DMS79 treated with DMSO at 0.1 percent for 48 hours (cell line): ENCODE measurements at regions not wholly inside any gene's neighbourhood (a gene's known extent, or its start where the extent isn't known, plus 50 kb on each side); places are given as distances from the start of the nearest gene placed in this dataset.
"Not testable (repeated sequence)": the region's sequence is repeated elsewhere in the genome, so short reads cannot be mapped to it uniquely, and the experiment has no call there.

Source experiments
- DNase-seq: peaks from one replicate; lab custom pipeline; 2025; lab: John Stamatoyannopoulos, UW

- DNase-seq, result no peak
These were observed 119.7 kb downstream of the DTL start for GRCh38 chr1:212155219-212155618.

GRCh38 chr1:212157252-212157651 lies 121.7 kb downstream of the DTL start:
- no peak for DNase-seq

DNA sequence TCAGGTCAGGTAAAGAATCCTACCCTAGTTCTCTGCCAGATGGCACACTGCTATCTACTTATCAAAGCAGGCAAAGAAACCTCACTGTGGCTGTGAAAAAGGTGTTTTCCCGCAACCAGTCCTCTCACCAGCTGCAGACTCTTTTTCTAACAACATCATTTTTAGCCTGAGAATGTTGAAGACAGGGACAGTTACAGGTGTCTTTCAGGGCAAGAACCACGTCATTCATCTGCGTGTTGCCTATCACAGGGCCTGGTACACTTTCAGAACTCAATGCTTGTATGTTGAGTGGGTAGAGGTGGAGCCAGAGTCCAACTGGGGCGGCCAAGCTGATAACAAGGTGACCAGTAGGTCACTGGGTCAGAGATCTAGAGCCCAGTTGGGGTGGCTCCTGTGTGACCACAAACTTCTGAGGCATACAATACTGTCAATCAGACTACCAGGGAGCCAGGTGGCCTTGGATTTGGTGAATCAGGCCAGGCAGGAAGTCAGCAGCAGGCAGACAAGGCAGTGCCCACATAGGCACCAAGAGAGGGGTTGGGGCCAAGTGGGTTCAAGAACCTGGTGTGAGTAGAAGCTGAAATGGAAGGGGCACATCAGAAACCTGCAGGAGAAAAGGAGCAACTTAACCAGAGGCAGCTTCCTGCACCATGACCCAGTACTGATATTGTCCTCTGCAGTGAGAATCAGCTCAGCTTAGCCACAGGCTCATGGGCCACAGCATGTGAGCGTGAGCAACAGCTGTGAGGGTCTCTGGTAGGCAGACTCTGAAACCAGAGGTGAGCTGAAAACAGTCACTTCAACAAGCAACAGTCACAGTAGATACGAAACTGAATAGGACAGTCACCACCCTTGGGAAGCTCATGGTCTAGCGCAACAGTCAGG lies 123.6 kb downstream of the DTL start:
- no peak for DNase-seq

GRCh38 chr1:212161231-212161781 lies 123.9 kb upstream of the PPP2R5A start:
- DNase-seq, result no peak

DNA sequence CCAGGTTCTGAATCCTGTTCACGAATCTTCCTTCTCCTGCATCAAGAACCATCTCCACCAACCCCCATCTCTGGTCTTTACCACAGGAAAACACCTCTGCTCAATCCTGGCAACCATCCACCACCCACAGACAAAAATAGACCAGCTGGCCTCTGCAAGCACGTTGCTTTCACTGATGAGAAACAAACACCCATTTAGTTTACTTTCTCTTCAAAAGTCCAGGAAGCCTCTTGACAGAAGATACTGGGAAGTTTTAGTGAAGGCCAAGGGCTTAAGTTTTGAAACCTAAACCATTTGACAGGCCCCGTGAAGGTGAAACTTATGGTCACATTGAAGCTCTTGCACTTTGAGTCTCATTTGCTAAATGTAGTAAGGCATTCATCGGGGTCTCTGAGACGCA lies 122.6 kb upstream of the PPP2R5A start:
- peak; percentile 33 for DNase-seq

- no peak for DNase-seq
These were observed 120.9 kb upstream of the PPP2R5A start for GRCh38 chr1:212164095-212164872.

GRCh38 chr1:212166244-212166643 lies 119.0 kb upstream of the PPP2R5A start:
- no peak for DNase-seq

DNA sequence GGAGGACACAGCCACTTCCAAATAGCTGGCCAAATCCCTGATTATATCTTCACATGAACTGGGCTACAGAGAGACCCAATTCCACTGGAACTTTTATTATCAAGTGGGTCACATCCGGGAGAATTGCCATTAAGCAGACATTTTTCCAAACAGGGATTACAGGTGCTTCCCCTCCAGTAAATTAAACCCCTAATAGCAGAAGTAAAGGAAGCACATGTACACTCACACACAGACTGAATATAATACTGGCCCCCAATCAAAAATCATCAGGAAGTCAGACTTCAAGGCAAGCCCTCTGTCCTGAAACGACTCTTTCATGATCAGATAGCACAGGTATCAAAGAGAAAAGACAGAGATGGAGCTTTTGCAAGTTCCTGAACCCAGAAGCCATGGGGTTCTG lies 118.6 kb upstream of the PPP2R5A start:
- DNase-seq, result no peak

- no peak for DNase-seq
These were observed 118.1 kb upstream of the PPP2R5A start for GRCh38 chr1:212167098-212167497.

DNA sequence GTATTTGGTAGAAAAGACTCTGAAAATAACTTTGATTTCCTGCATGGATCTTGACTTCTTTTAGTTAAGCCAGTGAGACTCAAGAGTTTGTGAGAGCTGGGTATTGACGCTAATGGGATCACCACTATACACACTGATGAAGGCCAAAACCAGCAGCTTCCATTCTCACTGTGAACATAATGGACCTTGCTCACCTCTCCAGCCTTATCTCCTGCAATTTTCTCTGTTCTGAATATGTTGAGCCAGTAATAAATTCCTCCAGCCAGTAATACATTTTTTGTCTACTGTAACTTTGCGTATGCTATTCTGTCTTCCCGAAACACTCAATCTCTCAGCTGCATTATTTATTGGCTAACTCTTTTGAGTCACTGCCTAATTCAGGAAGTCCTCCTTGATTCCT lies 111.6 kb upstream of the PPP2R5A start:
- no peak for DNase-seq

GRCh38 chr1:212174295-212174694 lies 110.9 kb upstream of the PPP2R5A start:
- not testable (repeated sequence) for DNase-seq

DNA sequence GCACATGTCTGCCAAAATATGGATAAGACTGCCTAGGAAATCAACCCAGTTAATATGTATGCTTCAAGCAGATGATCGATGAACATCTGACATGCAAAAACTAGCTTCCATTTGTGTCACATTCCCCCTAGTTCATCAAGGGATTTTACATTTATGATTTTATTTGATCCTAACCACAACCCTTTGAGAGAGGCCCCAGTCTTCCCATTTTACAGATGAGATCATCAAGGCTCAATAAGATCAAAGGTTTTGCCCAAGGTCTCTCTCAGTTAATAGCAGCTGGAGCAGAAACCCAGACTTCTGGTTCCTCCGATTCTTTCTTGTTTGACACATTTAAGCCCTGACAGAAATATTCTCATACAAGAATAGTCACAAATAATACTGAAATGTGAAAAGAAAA lies 107.7 kb upstream of the PPP2R5A start:
- no peak for DNase-seq

DNA sequence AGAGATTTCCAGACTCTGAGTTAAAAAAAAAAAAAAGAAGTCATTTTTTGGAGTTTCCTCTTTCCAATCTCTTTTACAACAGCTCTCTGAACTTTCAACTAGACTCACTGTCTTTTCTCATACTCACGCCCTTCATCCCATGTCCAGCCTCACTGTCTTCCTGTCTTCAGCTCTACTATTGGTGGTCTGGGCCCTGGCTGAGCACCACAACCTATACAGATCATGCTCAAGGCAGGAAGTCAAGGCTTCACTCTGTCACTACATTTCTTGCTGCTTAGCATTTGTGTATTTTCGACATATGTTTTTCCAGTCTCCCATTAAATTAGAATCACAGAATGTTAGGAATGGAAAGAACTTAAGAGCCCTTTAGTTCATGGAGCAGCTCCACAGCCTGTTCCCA lies 106.4 kb upstream of the PPP2R5A start:
- DNase-seq, result no peak

GRCh38 chr1:212179394-212180076 lies 105.7 kb upstream of the PPP2R5A start:
- DNase-seq, result no peak

GRCh38 chr1:212181015-212181882 lies 104.0 kb upstream of the PPP2R5A start:
- DNase-seq, result no peak

DNA sequence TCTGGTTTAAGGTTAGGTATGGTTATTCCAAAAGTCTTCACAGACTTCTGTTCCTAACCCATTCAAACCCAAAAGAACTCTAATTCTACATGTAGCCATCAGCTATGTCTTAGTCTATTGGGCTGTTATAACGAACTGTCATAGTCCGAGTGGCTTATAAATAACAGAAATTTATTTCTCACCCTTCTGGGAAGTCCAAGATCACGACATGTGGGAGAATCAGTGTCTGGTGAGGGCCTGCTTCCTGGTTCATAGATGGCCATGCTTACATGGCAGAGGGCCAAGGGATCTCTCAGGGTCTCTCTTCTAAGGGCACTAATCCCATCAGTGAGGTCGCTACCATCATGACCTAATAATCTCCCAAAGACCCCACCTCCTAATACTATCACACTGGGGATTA lies 103.0 kb upstream of the PPP2R5A start:
- DNase-seq, result no peak

- no peak for DNase-seq
These were observed 102.6 kb upstream of the PPP2R5A start for GRCh38 chr1:212182579-212182978.

- DNase-seq, result no peak
These were observed 98.6 kb upstream of the PPP2R5A start for GRCh38 chr1:212186427-212187207.

GRCh38 chr1:212188599-212189351 lies 96.4 kb upstream of the PPP2R5A start:
- no peak for DNase-seq

DNA sequence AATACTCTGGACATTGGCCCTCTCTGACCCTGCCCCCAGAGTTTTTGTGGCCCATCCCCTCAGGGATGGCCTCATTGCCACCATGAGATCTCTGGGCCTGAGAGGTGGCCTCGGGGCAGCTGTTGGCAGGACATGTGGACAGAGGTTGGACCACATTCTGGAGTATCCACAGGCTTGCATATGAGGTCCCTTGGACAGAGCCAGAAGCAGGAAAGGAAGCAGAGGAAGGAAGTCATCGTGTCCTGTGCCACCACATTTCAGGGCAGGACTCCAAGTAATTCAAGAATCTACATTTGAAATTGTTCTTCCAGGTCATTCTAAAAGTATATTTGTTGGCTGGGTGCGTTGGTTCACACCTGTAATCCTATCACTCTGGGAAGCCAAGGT lies 95.9 kb upstream of the PPP2R5A start:
- no peak for DNase-seq
